ENCODE measurements at regions not wholly inside any gene's neighbourhood (a gene's known extent, or its start where the extent isn't known, plus 50 kb on each side); places are given as distances from the start of the nearest gene placed in this dataset.

- Histone ChIP-seq H3K27me3 (no peaks in the 10 kb centered on the region), H3K36me3 (no peaks in the 10 kb centered on the region), H3K27ac (no peak overlapping the region), H3K4me1 (ENCODE audit: insufficient read depth) (no peaks in the 10 kb centered on the region), H3K4me3 (no peak overlapping the region), H3K9me3 (peaks cover 0 to 4% of the 10 kb centered on the region in 2 donors)
- DNase-seq = no peak
- intact Hi-C loops (cut with DNase I) = no loop called here
- 49 to 97% (median 94%) methylated on average over 1 of the region's 1 CpG for WGBS, 3 donors
- TF ChIP-seq CTCF (IDR thresholded peaks at IDR 0.05) (no peak), EP300 (IDR thresholded peaks at IDR 0.05) (no peak), POLR2A (IDR thresholded peaks at IDR 0.05) (no peak)
These were observed 115.2 kb upstream of the SEMA6D start for GRCh38 chr15:47602121-47602520.

- H3K9me3 ChIP-seq = peaks cover 0 to 4% of the 10 kb centered on the region in 2 donors
- H3K36me3 ChIP-seq = no peaks in the 10 kb centered on the region
- no peak overlapping the region for H3K4me3 ChIP-seq
- H3K27me3 ChIP-seq = no peaks in the 10 kb centered on the region
- no peak overlapping the region for H3K27ac ChIP-seq
- TF ChIP-seq CTCF (IDR thresholded peaks at IDR 0.05) (no peak), POLR2A (IDR thresholded peaks at IDR 0.05) (no peak), EP300 (IDR thresholded peaks at IDR 0.05) (no peak)
- peaks cover 2% of the 10 kb centered on the region for H3K4me1 ChIP-seq (ENCODE audit: insufficient read depth)
- no peak for DNase-seq
- WGBS, 3 donors = 98 to 99% (median 99%) methylated on average over 2 of the region's 2 CpGs
- intact Hi-C loops (cut with DNase I) = no loop called here
These were observed 114.3 kb upstream of the SEMA6D start for GRCh38 chr15:47603026-47603425.

- Histone ChIP-seq H3K36me3 (no peaks in the 10 kb centered on the region), H3K27ac (no peak overlapping the region), H3K9me3 (peaks cover 0 to 4% of the 10 kb centered on the region in 2 donors), H3K4me1 (ENCODE audit: insufficient read depth) (peaks cover 2% of the 10 kb centered on the region), H3K4me3 (no peak overlapping the region), H3K27me3 (no peaks in the 10 kb centered on the region)
- DNase-seq = peak in 4 of 5 donors; percentile 27 to 53 (median 41)
- TF ChIP-seq CTCF (IDR thresholded peaks at IDR 0.05) = no peak
- no peak for TF ChIP-seq EP300 (IDR thresholded peaks at IDR 0.05)
- TF ChIP-seq POLR2A (IDR thresholded peaks at IDR 0.05) = no peak
- intact Hi-C loops (cut with DNase I) = no loop called here
These were observed 109.6 kb upstream of the SEMA6D start for GRCh38 chr15:47607695-47608094.

- no peak overlapping the region for H3K4me3 ChIP-seq
- no peak for DNase-seq
- 73 to 88% (median 78%) methylated on average over 2 of the region's 2 CpGs for WGBS, 3 donors
- H3K27me3 ChIP-seq = no peaks in the 10 kb centered on the region
- no peak overlapping the region for H3K27ac ChIP-seq
- TF ChIP-seq CTCF (IDR thresholded peaks at IDR 0.05) (no peak), EP300 (IDR thresholded peaks at IDR 0.05) (no peak), POLR2A (IDR thresholded peaks at IDR 0.05) (no peak)
- intact Hi-C loops (cut with DNase I) = no loop called here
- H3K36me3 ChIP-seq = no peaks in the 10 kb centered on the region
- peaks cover 0 to 4% of the 10 kb centered on the region in 2 donors for H3K9me3 ChIP-seq
- H3K4me1 ChIP-seq (ENCODE audit: insufficient read depth) = peaks cover 2% of the 10 kb centered on the region
These were observed 107.6 kb upstream of the SEMA6D start for GRCh38 chr15:47609693-47610092.

- peaks cover 2% of the 10 kb centered on the region for H3K4me1 ChIP-seq (ENCODE audit: insufficient read depth)
- H3K27ac ChIP-seq = no peak overlapping the region
- TF ChIP-seq EP300 (IDR thresholded peaks at IDR 0.05) = no peak
- no peak for TF ChIP-seq POLR2A (IDR thresholded peaks at IDR 0.05)
- TF ChIP-seq CTCF (IDR thresholded peaks at IDR 0.05) = no peak
- WGBS, 3 donors = 96 to 98% (median 96%) methylated on average over 2 of the region's 2 CpGs
- no peaks in the 10 kb centered on the region for H3K27me3 ChIP-seq
- intact Hi-C loops (cut with DNase I) = no loop called here
- H3K36me3 ChIP-seq = no peaks in the 10 kb centered on the region
- no peak overlapping the region for H3K4me3 ChIP-seq
- DNase-seq = no peak
- peaks cover 0 to 4% of the 10 kb centered on the region in 2 donors for H3K9me3 ChIP-seq
These were observed 106.6 kb upstream of the SEMA6D start for GRCh38 chr15:47610736-47611135.
